Stomach (tissue), 8 donors: ENCODE measurements at regions not wholly inside any gene's neighbourhood (a gene's known extent, or its start where the extent isn't known, plus 50 kb on each side); places are given as distances from the start of the nearest gene placed in this dataset.

Experiments
- DNase-seq, 2 donors: peaks; one replicate each; pipeline versions ENCODE4 v3.0.0 to v3.0.0-alpha.2; 2013 to 2019
- H3K27ac ChIP-seq, 5 donors: fragments of 200-600 bp in 4 of 5; sonication (generic) in 4 of 5; one replicate each; pipeline ENCODE4 v1.5.1; 2013 to 2019; ENCODE audit warnings: mild to moderate bottlenecking in 1 of 5, moderate library complexity in 1 of 5
- H3K27me3 ChIP-seq, 3 donors: fragments of 200-600 bp; sonication (generic); one replicate each; pipeline ENCODE4 v1.5.1; 2017 to 2019; ENCODE audit warnings: mixed run types in 1 of 3
- H3K36me3 ChIP-seq, 4 donors: fragments of 200-600 bp; sonication (generic); 1 replicate in 3 of 4; 2 replicates in 1 of 4; pipeline ENCODE4 v1.5.1; 2016 to 2019
- H3K4me1 ChIP-seq, 4 donors: fragments of 200-600 bp; sonication (generic); one replicate each; pipeline ENCODE4 v1.5.1; 2016 to 2019
- H3K4me3 ChIP-seq, 4 donors: fragments of 200-600 bp; sonication (generic) in 3 of 4; one replicate each; pipeline ENCODE4 v1.5.1; 2016 to 2019; ENCODE audit warnings: mild to moderate bottlenecking in 1 of 4
- H3K9me3 ChIP-seq, 4 donors: fragments of 200-600 bp; sonication (generic); one replicate each; pipeline ENCODE4 v1.5.1; 2016 to 2019
- CTCF ChIP-seq, 7 experiments: fragments of 450-650 bp in 4 of 7; fragments of 200-600 bp in 3 of 7; sonication (generic) in 3 of 7; IDR thresholded peaks; one replicate each; pipeline ENCODE4 v1.5.1; 2016 to 2019; ENCODE audit warnings: antibody characterized with exemption in 7 of 7, control low read depth in 2 of 7, mild to moderate bottlenecking in 1 of 7
- EP300 ChIP-seq: sonication (generic); formaldehyde crosslinking; IDR thresholded peaks from one replicate; pipeline ENCODE4 v1.6.1; 2017; ENCODE audit warnings: antibody characterized with exemption
- POLR2A ChIP-seq, 4 donors: fragments of 450-650 bp; IDR thresholded peaks; one replicate each; pipeline ENCODE4 v1.6.1; 2016; ENCODE audit warnings: antibody characterized with exemption in 4 of 4, control low read depth in 2 of 4, mild to moderate bottlenecking in 1 of 4, moderate library complexity in 1 of 4
- POLR2AphosphoS5 ChIP-seq, 3 donors: sonication (generic); formaldehyde crosslinking; IDR thresholded peaks; one replicate each; pipeline ENCODE4 v1.6.1; 2016; ENCODE audit warnings: antibody characterized with exemption in 3 of 3
- WGBS, 5 donors: extraction: QIAGEN DNeasy Blood & Tissue Kit in 3 of 5; methylation state at CpG; one replicate each; pipeline versions ENCODE4 v1.1.5 to v1.1.7; 2013 to 2018; 5-methylcytosine and 5-hydroxymethylcytosine counted together
- intact Hi-C: fragments of 100-400 bp; cut with DNase I; formaldehyde crosslinking; loops from one replicate; pipeline ENCODE4 v1.15.1; 2023; ENCODE audit warnings: low total_unique reads
- donor health status: healthy with polysubstance abuse.
- donor health status: Bipolar disorder and iron deficiency.
- donor health status: healthy.

GRCh38 chr6:169971081-169971861 lies 219.8 kb downstream of the ERMARD start:
- Histone ChIP-seq H3K27ac (no peak overlapping the region), H3K4me3 (no peak overlapping the region), H3K9me3 (no peaks in the 10 kb centered on the region), H3K27me3 (peaks cover 0 to 10% (median 0%) of the 10 kb centered on the region in 3 donors), H3K4me1 (no peaks in the 10 kb centered on the region), H3K36me3 (no peaks in the 10 kb centered on the region)
- intact Hi-C loops: no loop called here
- 90 to 93% (median 91%) methylated on average over 22 to 38 of the region's 38 CpGs for WGBS, 5 donors
- DNase-seq: peak in 1 of 2 donors; percentile 20
- no peak for TF ChIP-seq CTCF (IDR thresholded peaks at IDR 0.05)
- no peak for TF ChIP-seq EP300
- TF ChIP-seq POLR2A (IDR thresholded peaks at IDR 0.05): no peak
- no peak for TF ChIP-seq POLR2AphosphoS5 (IDR thresholded peaks at IDR 0.05)

DNA sequence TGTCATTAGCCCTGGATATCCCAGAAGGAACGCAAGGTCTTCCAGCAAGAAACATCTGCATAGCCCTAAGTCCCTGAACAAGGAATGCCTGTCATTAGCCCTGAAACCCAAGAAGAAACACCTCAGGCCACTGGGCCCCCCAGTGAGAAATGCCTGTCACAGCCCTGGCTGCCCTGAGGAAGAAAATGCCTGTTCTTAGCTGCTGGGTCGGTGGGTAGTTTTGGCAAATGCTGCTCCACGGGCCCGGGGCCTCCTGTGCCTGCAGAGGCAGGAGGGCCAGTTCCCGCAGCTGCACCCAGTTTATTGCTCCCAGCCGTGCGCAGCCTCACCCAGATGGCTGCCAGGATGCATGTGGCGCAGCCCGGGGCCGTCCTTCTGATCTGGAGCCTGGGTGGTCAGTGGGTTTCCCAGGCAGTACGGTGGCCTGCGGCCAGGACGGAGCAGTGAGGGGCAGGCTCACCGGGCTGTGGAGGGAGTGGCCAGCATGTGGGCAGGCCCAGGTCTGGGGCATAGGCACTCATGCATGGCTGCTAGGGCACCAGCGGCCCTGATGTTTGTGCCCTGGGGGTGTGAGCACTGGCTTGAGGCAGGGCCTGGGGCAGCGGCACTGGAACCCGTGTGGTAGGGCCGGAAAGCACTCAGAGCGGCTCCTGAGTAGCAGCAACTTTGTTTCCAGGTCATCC lies 219.0 kb downstream of the ERMARD start:
- intact Hi-C loops: no loop called here
- peak in 1 of 2 donors; percentile 23 for DNase-seq
- no peaks in the 10 kb centered on the region for H3K36me3 ChIP-seq
- no peaks in the 10 kb centered on the region for H3K9me3 ChIP-seq
- H3K4me3 ChIP-seq: no peak overlapping the region
- H3K27me3 ChIP-seq: peaks cover 0 to 6% (median 0%) of the 10 kb centered on the region in 3 donors
- 83 to 90% (median 88%) methylated on average over 10 to 19 of the region's 19 CpGs for WGBS, 5 donors
- no peaks in the 10 kb centered on the region for H3K4me1 ChIP-seq
- no peak for TF ChIP-seq EP300
- TF ChIP-seq POLR2A (IDR thresholded peaks at IDR 0.05): no peak
- no peak for TF ChIP-seq CTCF (IDR thresholded peaks at IDR 0.05)
- TF ChIP-seq POLR2AphosphoS5 (IDR thresholded peaks at IDR 0.05): no peak
- H3K27ac ChIP-seq: no peak overlapping the region

DNA sequence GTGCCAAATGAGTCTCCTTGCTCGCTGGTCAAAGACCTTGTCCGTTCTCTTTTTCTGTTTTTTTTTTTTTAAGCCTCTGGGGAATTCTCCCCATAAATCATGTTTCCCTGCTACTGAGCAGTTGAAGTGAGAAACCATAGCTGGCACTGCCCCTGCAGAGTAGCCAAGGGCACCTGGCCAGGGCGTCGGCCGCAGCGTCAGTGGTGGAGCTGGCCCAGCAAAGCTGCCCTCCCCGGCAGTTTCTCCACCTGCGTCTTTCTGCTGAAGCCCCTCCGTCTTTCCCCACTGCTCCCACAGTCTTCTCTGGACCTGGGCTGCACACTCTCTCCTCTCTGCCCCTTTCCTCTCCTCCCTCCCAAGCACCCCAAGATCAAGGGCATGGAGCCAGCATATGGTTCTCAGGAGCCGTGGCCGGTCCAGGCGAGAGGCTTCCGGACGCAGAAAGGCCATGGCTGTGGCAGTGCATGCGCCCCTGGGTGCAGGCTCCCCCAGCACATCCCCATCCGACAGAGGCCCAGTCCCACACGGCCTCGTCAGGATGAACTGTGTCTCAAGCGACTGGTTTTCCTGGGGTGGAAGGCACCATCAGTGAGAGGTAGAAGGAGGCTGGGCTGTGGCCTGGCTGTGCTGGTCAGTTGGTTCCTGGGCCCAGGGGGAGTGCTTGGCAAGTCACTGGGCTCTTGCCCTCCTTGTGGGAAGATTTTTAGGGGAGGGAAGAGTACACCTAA lies 218.1 kb downstream of the ERMARD start:
- intact Hi-C loops: no loop called here
- Histone ChIP-seq H3K4me3 (no peak overlapping the region), H3K4me1 (no peaks in the 10 kb centered on the region), H3K27me3 (no peaks in the 10 kb centered on the region), H3K36me3 (no peaks in the 10 kb centered on the region), H3K27ac (no peak overlapping the region), H3K9me3 (no peaks in the 10 kb centered on the region)
- 81 to 90% (median 86%) methylated on average over 19 of the region's 19 CpGs for WGBS, 5 donors
- no peak for TF ChIP-seq POLR2AphosphoS5 (IDR thresholded peaks at IDR 0.05)
- no peak for TF ChIP-seq POLR2A (IDR thresholded peaks at IDR 0.05)
- TF ChIP-seq CTCF (IDR thresholded peaks at IDR 0.05): no peak
- TF ChIP-seq EP300: no peak
- peak in 1 of 2 donors; percentile 23 for DNase-seq

- no peak for TF ChIP-seq EP300
- Histone ChIP-seq H3K27me3 (no peaks in the 10 kb centered on the region), H3K4me3 (no peak overlapping the region), H3K36me3 (no peaks in the 10 kb centered on the region), H3K4me1 (no peaks in the 10 kb centered on the region), H3K9me3 (no peaks in the 10 kb centered on the region), H3K27ac (no peak overlapping the region)
- 75 to 93% (median 76%) methylated on average over 15 of the region's 15 CpGs for WGBS, 5 donors
- peak in 1 of 2 donors; percentile 26 for DNase-seq
- intact Hi-C loops: no loop called here
These were observed 217.3 kb downstream of the ERMARD start for GRCh38 chr6:169968541-169969270.
